Activated CD4-positive, alpha-beta memory T cell treated with anti-CD3 and anti-CD28 coated beads, Interleukin-2, amount 10 ng/mL, durations not matched to agents 7 days and 5 days (primary cell): ENCODE measurements at regions not wholly inside any gene's neighbourhood (a gene's known extent, or its start where the extent isn't known, plus 50 kb on each side); places are given as distances from the start of the nearest gene placed in this dataset.
"Not testable (repeated sequence)": the region's sequence is repeated elsewhere in the genome, so short reads cannot be mapped to it uniquely, and the experiment has no call there.

Source experiments
- CTCF ChIA-PET: fragments of 350-600 bp; sonication (Branson Sonifier 250); formaldehyde crosslinking; loops from one replicate; lab custom pipeline; 2021; ENCODE audit warnings: antibody characterized with exemption, inconsistent platforms; lab: Charles Lee
- POLR2A ChIA-PET: fragments of 350-600 bp; sonication (Branson Sonifier 250); formaldehyde crosslinking; loops from one replicate; lab custom pipeline; 2021; ENCODE audit warnings: antibody characterized with exemption; lab: Charles Lee
- DNase-seq: peaks from one replicate; pipeline ENCODE4 v3.0.0-alpha.2; 2020
- H3K27ac Mint-ChIP-seq: one replicate; pipeline ENCODE4 v1.8.0; 2021; ENCODE audit warnings: mild to moderate bottlenecking, mixed read lengths
- H3K27me3 Mint-ChIP-seq: one replicate; pipeline ENCODE4 v1.8.0; 2021; ENCODE audit warnings: mixed read lengths
- H3K36me3 Mint-ChIP-seq: one replicate; pipeline ENCODE4 v1.8.0; 2021; ENCODE audit warnings: low read depth, mixed read lengths
- H3K4me1 Mint-ChIP-seq: one replicate; pipeline ENCODE4 v1.8.0; 2021; ENCODE audit warnings: mixed read lengths
- H3K4me3 Mint-ChIP-seq: one replicate; pipeline ENCODE4 v1.8.0; 2021; ENCODE audit warnings: mild to moderate bottlenecking, mixed read lengths
- H3K9me3 Mint-ChIP-seq: one replicate; pipeline ENCODE4 v1.8.0; 2021; ENCODE audit warnings: mixed read lengths

DNA sequence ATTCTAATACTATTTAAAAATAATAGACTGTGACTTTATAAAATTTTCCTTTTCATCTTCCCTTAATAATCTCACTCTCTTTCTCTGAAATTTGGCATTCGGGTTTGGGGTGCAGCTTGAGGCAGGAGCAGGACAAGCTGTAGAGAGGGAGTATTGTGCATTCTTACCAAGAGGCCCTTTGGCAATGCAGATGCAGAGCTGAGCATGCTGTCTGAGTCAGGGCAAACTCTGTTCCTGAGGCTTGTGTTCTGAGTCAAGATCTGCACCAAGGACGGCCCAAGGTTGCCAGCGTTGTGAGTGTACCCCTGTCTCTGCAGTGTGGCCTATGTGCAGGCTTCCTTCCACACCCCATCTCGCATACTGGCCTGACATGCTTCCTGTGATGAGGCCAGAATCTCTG, 343.8 kb upstream of the FRG2C start:
- ChIA-PET POLR2A (no interaction called here), CTCF (no interaction called here)
- Mint-ChIP-seq H3K4me1 (no peaks in the 10 kb centered on the region), H3K9me3 (no peaks in the 10 kb centered on the region), H3K27me3 (peaks cover 2% of the 10 kb centered on the region), H3K27ac (no peak overlapping the region), H3K36me3 (no peaks in the 10 kb centered on the region), H3K4me3 (no peak overlapping the region)
- no peak for DNase-seq

DNA sequence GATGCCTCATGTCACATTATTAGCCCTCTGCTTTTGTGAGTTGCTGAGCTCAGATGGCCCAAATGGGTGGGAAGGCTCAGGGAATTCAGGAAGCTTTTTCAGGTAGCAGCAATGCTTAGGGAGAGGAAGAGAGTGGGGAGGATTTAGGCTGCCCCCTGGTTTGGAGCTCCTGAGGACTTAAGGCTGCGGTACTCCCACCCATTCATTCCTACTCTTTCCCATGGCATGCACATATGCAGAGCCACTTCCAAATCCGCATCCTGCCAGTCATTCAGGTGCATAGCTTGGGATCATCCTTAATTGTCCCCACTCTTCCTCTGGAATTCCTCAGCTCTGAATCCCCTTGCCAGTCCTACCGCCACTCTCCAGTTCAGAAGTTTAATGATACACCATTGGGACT, 343.1 kb upstream of the FRG2C start:
- peaks cover 2% of the 10 kb centered on the region for H3K27me3 Mint-ChIP-seq
- DNase-seq: no peak
- no peaks in the 10 kb centered on the region for H3K4me1 Mint-ChIP-seq
- CTCF ChIA-PET: no interaction called here
- H3K36me3 Mint-ChIP-seq: no peaks in the 10 kb centered on the region
- no peak overlapping the region for H3K4me3 Mint-ChIP-seq
- no peaks in the 10 kb centered on the region for H3K9me3 Mint-ChIP-seq
- no peak overlapping the region for H3K27ac Mint-ChIP-seq
- POLR2A ChIA-PET: no interaction called here

DNA sequence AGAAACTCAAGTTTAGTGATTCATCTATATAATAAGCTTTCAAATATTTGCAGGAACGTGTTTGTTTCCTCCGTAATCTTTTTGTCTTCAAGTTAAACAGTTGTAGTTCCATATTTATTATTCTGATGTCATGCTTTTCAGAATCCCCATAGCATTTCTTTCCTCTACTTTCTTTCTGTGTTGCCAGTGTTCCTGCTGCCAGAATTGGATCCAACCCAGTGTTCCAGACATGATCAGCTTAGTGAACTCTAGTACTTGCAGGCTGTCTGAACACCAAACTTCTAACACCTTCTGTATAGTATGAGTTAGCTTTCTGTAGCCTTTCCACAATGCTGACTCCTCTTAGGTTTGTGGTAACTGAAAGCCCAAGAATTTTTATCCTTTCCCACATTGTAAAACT, 340.2 kb upstream of the FRG2C start:
- H3K27me3 Mint-ChIP-seq, H3K36me3 Mint-ChIP-seq, H3K4me1 Mint-ChIP-seq, H3K4me3 Mint-ChIP-seq, H3K9me3 Mint-ChIP-seq, H3K27ac Mint-ChIP-seq, CTCF ChIA-PET, DNase-seq, POLR2A ChIA-PET: not testable (repeated sequence)

DNA sequence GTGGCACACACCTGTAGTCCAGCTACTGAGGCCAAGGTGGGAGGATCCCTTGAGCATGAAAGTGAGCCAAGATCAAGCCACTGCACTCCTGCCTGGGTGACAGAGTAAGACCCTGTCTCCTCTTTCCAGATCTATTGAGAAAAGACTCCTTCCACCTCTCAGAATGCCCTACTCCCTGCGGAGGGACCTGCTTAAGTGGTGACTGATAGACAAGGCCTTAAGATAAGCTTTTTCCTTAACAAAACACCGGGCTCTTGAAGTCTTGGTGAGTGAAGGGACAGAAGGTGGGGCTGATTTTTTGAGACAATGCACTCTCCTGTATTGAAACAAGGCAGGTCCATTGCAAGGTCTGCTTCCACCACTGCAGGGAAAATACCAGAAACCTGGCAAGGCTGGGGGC, 338.4 kb upstream of the FRG2C start:
- Mint-ChIP-seq H3K4me1 (no peaks in the 10 kb centered on the region), H3K36me3 (no peaks in the 10 kb centered on the region), H3K4me3 (no peak overlapping the region), H3K27ac (no peak overlapping the region), H3K27me3 (peaks cover 2% of the 10 kb centered on the region), H3K9me3 (no peaks in the 10 kb centered on the region)
- no peak for DNase-seq
- ChIA-PET CTCF (no interaction called here), POLR2A (no interaction called here)

DNA sequence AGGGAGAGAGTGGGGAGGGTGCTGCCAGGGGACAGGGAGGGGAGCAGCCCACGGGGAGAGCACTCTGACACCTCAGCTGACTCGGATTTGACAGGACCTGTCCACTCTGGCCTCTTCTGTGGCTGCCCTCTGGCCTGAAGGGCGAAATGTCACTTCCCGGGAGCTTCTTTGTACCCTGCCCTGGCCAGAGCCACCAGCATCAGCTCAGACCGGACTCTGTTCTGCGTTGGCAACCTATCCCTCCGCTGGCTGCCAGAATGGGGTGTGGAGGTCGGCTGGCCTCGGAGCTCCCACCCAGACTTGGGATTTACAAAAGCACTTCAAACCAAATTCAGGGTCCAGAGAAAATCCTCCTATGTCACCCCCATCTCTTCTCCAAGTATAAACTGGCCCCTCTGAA, 336.7 kb upstream of the FRG2C start:
- DNase-seq: no peak
- Mint-ChIP-seq H3K27ac (no peak overlapping the region), H3K4me1 (no peaks in the 10 kb centered on the region), H3K36me3 (no peaks in the 10 kb centered on the region), H3K4me3 (no peak overlapping the region), H3K9me3 (no peaks in the 10 kb centered on the region), H3K27me3 (peaks cover 2% of the 10 kb centered on the region)
- ChIA-PET POLR2A (no interaction called here), CTCF (no interaction called here)

DNA sequence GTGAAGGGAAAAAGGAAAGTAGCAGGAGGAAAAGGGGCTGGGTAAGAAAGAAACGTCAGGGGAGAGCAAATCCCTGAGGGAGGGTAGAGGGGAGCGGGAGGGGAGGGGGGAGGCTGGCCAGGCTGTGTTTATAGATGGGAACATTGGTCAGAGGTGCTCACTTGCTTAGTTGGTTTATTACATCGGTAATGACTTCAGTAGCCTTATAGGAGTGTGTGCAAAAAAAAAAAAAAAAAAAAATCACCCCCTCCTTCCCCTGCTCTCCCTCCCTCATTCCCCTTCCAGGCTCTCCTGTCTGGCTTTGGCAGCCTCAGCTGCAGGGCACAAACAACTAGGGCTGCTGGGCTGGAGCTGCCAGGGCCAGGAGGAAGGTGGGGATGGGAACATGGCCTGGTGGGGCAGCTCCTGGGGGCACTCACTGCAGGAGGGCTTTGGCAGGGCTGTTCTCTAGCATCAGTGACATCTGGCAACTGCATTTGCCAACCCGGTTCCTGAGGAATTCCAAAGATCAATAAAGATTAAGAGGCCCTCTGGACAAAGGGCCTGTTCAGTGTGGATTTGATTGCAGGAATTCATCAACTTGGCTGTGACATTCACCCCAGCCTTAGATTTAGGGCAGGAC, 334.5 kb upstream of the FRG2C start:
- Mint-ChIP-seq H3K27me3 (no peaks in the 10 kb centered on the region), H3K4me3 (no peak overlapping the region), H3K9me3 (no peaks in the 10 kb centered on the region), H3K4me1 (no peaks in the 10 kb centered on the region), H3K27ac (no peak overlapping the region), H3K36me3 (no peaks in the 10 kb centered on the region)
- CTCF ChIA-PET: no interaction called here
- no peak for DNase-seq
- POLR2A ChIA-PET: no interaction called here

DNA sequence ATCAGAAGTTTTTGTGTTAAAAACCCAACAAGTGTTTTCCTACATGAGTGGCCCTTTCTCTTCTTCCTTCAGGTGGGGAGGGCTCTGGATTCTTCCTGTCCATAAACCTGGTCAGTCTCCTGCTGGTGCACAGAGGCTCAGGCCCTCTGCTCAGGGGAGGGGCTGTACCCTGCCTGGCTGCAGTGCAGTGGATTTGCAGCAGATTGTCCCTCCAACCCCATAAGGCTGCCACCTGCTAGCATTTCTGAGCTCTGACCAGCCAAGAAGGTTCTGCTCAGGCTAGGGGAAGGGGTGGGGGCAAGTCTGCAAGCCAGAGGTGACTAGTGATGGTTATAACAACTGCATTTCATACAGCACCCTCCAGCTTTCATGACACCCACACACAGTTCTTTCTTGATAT, 333.7 kb upstream of the FRG2C start:
- H3K27me3 Mint-ChIP-seq, CTCF ChIA-PET, H3K36me3 Mint-ChIP-seq, POLR2A ChIA-PET, H3K9me3 Mint-ChIP-seq, DNase-seq, H3K4me3 Mint-ChIP-seq, H3K27ac Mint-ChIP-seq, H3K4me1 Mint-ChIP-seq: not testable (repeated sequence)

DNA sequence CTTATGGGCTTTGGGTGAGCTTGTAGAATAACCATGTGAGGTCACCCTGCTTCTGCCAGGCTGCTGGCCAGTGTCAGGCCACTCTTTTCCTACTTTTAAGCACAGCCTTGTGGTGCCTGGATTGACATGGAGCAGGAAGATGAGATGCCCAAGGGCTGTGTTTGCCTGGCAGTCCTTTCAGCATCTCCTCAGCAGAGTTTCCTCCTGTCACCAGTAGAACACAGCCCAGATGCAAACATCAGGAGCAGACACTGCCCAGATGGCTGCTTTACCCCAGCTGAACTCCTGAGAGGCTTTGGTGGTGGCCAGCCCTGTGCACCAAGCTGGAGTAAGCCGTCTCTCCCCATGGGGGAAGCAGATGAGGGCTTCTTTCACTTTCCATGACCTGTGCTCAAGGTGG, 332.0 kb upstream of the FRG2C start:
- not testable (repeated sequence) for H3K27me3 Mint-ChIP-seq

DNA sequence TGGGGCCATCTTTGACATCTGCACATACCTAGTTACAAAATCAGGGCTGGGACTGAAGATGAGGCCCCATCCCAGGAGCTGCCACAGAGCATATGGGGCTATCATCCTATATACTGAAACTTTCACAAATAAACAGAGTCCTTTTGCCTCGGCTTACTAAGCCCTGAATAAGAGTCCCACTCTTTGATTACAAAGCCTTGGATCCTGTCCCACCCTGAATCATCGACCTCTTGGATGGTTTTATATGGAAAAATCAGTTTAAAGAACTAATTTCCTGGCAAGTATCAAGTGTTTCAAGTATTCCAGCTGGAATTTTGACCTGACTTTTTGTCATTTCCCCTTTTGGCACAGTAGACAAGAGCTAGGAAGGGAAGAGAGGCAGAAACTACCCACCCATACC, 331.3 kb upstream of the FRG2C start:
- ChIA-PET POLR2A (no interaction called here), CTCF (no interaction called here)
- Mint-ChIP-seq H3K36me3 (no peaks in the 10 kb centered on the region), H3K4me3 (no peak overlapping the region), H3K4me1 (no peaks in the 10 kb centered on the region), H3K27ac (no peak overlapping the region), H3K27me3 (no peaks in the 10 kb centered on the region), H3K9me3 (no peaks in the 10 kb centered on the region)
- no peak for DNase-seq

More for the DNA sequence above, 332.0 kb upstream of the FRG2C start:
- DNase-seq, H3K4me3 Mint-ChIP-seq, H3K27ac Mint-ChIP-seq, POLR2A ChIA-PET, H3K4me1 Mint-ChIP-seq, H3K9me3 Mint-ChIP-seq, H3K36me3 Mint-ChIP-seq, CTCF ChIA-PET: not testable (repeated sequence)

DNA sequence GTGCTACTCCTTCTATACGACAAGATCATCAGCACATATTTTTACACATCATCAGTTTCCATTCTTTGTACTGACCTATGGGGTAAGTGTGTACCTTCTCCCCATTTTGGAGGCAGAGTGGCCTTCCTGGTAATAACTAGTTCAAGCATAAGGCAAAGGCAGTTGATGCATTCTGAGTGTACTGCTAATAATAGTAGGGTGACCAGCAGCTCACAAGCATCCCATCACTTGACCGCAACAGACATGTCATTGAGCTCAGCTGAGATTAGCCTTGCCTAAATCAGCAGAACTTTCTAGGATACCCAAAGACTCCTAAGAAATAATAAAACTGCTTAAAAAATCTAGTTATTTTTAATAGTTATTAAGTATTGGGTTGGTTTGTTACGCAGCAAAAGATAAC, 329.8 kb upstream of the FRG2C start:
- POLR2A ChIA-PET: no interaction called here
- H3K4me3 Mint-ChIP-seq: no peak overlapping the region
- no peaks in the 10 kb centered on the region for H3K36me3 Mint-ChIP-seq
- H3K4me1 Mint-ChIP-seq: no peaks in the 10 kb centered on the region
- no peak overlapping the region for H3K27ac Mint-ChIP-seq
- H3K27me3 Mint-ChIP-seq: no peaks in the 10 kb centered on the region
- no peaks in the 10 kb centered on the region for H3K9me3 Mint-ChIP-seq
- CTCF ChIA-PET: no interaction called here
- DNase-seq: no peak

DNA sequence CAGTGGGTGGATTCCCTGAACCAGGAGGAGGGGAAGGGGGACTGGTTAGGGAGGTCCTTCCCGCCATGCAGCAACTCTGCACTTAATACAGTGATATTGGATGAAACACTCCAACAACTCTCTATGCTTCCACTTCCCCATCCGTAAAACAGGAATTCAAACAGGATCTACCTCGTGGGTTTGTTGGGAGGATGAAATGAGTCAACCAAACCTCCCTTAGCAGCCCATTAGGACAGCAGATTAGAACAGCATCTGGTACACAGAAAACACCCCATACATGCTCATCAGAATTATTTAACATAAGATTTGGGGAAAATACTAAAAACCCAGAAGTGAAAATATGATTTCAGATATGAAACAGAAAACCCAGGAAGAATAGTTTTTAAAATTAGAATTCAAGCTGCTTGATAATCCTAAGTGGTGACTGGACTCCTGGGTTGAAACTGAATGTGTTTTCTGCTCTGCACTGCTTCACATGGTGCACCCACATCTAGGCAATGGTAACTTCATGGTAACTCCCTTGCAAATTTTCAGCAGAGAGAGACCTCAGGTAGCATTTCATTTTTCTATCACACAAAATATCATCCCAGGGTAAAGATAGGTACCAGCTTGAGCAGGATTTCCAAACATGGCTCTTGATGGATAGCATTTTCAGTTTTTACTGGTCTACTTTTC, 326.8 kb upstream of the FRG2C start:
- DNase-seq: no peak
- Mint-ChIP-seq H3K27me3 (no peaks in the 10 kb centered on the region), H3K9me3 (no peaks in the 10 kb centered on the region), H3K4me3 (no peak overlapping the region), H3K27ac (no peak overlapping the region), H3K4me1 (no peaks in the 10 kb centered on the region), H3K36me3 (no peaks in the 10 kb centered on the region)
- ChIA-PET CTCF (interaction anchor here (0.9 kb wide), 1 partner anchor 85 kb away, joined by 3 read pairs; no protein-coding TSS in a partner anchor), POLR2A (no interaction called here)

DNA sequence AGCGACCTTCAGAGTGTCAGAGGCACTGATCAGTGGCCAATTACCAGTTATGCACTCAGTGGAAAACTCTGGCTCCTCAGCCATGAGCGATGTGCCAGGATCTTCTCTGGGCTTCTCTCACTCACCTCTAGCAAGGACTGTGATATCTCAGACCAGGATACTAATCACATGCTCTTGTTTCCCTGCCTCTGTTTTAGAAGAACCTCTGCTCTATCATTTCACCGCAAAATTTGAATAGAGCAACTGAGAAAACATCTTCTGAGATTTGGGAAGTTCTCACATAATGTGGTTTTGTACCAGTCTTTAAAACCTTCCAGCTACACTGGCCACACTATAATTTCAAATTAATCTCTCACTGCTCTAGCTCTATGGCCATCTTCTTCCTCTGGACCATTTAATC, 325.8 kb upstream of the FRG2C start:
- POLR2A ChIA-PET: no interaction called here

DNA sequence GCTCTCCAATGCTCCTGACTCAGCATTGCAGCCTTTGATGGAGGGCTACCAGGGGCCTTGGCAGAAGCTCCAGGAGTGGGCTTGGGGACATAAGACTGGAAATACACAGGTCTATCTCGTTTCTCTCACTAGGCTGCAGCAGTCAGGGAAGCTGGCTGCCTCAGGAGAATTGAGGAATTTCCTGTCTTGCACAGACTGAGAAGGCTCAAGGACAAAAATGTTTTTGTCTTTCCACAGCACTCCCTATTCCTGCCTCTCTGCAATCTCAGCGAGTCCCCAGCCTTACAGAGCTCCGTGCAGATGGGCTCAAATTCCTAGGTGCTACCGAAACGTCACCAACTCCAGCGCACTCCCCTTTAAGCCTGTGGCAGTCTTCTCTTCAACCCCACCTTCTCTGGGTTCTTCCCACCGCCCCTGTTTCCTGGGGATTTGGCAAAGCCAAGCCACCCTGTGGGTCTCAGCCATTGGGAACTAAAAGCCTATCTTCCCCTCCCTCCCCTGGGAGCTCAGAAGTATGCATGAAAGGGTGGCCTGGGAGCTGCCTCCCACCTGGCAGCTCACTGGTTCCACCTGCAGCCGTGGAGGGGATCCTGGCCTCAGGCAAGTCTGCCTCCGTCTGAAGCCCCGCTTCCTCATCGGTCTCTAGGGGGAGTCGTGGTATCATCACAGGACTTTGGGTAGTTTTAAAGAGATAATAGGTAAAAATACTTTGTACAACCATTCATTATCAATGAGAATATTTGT, 322.6 kb upstream of the FRG2C start:
- no peak for DNase-seq
- no peak overlapping the region for H3K4me3 Mint-ChIP-seq
- no peaks in the 10 kb centered on the region for H3K27me3 Mint-ChIP-seq
- ChIA-PET CTCF (no interaction called here), POLR2A (no interaction called here)
- no peaks in the 10 kb centered on the region for H3K36me3 Mint-ChIP-seq
- H3K27ac Mint-ChIP-seq: no peak overlapping the region
- H3K9me3 Mint-ChIP-seq: no peaks in the 10 kb centered on the region
- no peaks in the 10 kb centered on the region for H3K4me1 Mint-ChIP-seq

More for the DNA sequence above, 325.8 kb upstream of the FRG2C start:
- Mint-ChIP-seq H3K4me3 (no peak overlapping the region), H3K36me3 (no peaks in the 10 kb centered on the region), H3K4me1 (no peaks in the 10 kb centered on the region), H3K9me3 (no peaks in the 10 kb centered on the region), H3K27me3 (no peaks in the 10 kb centered on the region), H3K27ac (no peak overlapping the region)
- DNase-seq: no peak
- CTCF ChIA-PET: interaction anchor here (0.9 kb wide), 1 partner anchor 84 kb away, joined by 3 read pairs; no protein-coding TSS in a partner anchor
